Hepatocyte (in vitro differentiated cells): ENCODE measurements at regions not wholly inside any gene's neighbourhood (a gene's known extent, or its start where the extent isn't known, plus 50 kb on each side); places are given as distances from the start of the nearest gene placed in this dataset.

Experiments
- CTCF ChIP-seq: fragments of 200-600 bp; sonication (generic); IDR thresholded peaks from 2 replicates; pipeline ENCODE4 v1.5.1; 2016; ENCODE audit warnings: antibody characterized with exemption, mild to moderate bottlenecking; ENCODE audit not compliant: poor library complexity
- EZH2 ChIP-seq: fragments of 200-600 bp; sonication (generic); IDR thresholded peaks from 2 replicates; pipeline ENCODE4 v1.6.1; 2016; ENCODE audit warnings: antibody characterized with exemption, mild to moderate bottlenecking, borderline replicate concordance
- EZH2phosphoT487 ChIP-seq: fragments of 200-600 bp; sonication (generic); IDR thresholded peaks from one replicate; pipeline ENCODE4 v1.6.1; 2018; ENCODE audit warnings: antibody characterized with exemption, mild to moderate bottlenecking, low read depth, moderate library complexity; ENCODE audit not compliant: unreplicated experiment, severe bottlenecking

GRCh38 chr5:117740268-117740667 lies 1165.6 kb upstream of the SEMA6A start:
- no peak for TF ChIP-seq CTCF
- no peak for TF ChIP-seq EZH2
- no peak for TF ChIP-seq EZH2phosphoT487
